Small intestine (tissue), 7 donors: ENCODE measurements at regions not wholly inside any gene's neighbourhood (a gene's known extent, or its start where the extent isn't known, plus 50 kb on each side); places are given as distances from the start of the nearest gene placed in this dataset.
"Not testable (repeated sequence)": the region's sequence is repeated elsewhere in the genome, so short reads cannot be mapped to it uniquely, and the experiment has no call there.

ENCODE experiments used
- DNase-seq, 2 donors: peaks; one replicate each; pipeline versions ENCODE4 v3.0.0 to v3.0.0-alpha.2; 2013
- FAIRE-seq: peaks from 2 replicates; lab custom pipeline; 2012; peaks lifted over from hg19 to GRCh38; lab: Jason Lieb, UNC
- H3K27ac ChIP-seq, 3 donors: one replicate each; pipeline ENCODE4 v1.5.1; 2013; ENCODE audit warnings: low read length in 2 of 3, mild to moderate bottlenecking in 2 of 3, control low read depth in 1 of 3, inconsistent platforms in 1 of 3, low read depth in 1 of 3, moderate library complexity in 1 of 3
- H3K27me3 ChIP-seq, 3 donors: one replicate each; pipeline ENCODE4 v1.6.1; 2013; ENCODE audit warnings: low read length in 3 of 3, inconsistent platforms in 1 of 3; ENCODE audit not compliant: control insufficient read depth in 3 of 3, insufficient read depth in 3 of 3
- H3K36me3 ChIP-seq, 3 donors: one replicate each; pipeline ENCODE4 v1.6.1; 2013; ENCODE audit warnings: low read length in 3 of 3, inconsistent platforms in 1 of 3, low read depth in 1 of 3, mild to moderate bottlenecking in 1 of 3, moderate library complexity in 1 of 3; ENCODE audit not compliant: control insufficient read depth in 3 of 3, insufficient read depth in 2 of 3
- H3K4me1 ChIP-seq, 3 donors: one replicate each; pipeline ENCODE4 v1.6.1; 2013; ENCODE audit warnings: low read length in 2 of 3, inconsistent platforms in 1 of 3, low read depth in 1 of 3, mild to moderate bottlenecking in 1 of 3, moderate library complexity in 1 of 3; ENCODE audit not compliant: control insufficient read depth in 3 of 3, insufficient read depth in 2 of 3
- H3K4me3 ChIP-seq, 3 donors: one replicate each; pipeline ENCODE4 v1.5.1; 2013; ENCODE audit warnings: low read length in 3 of 3, control low read depth in 1 of 3, inconsistent platforms in 1 of 3, low read depth in 1 of 3, mild to moderate bottlenecking in 1 of 3, moderate library complexity in 1 of 3
- H3K9me3 ChIP-seq, 2 donors: one replicate each; pipeline ENCODE4 v1.6.1; 2013; ENCODE audit warnings: low read depth in 1 of 2, low read length in 1 of 2; ENCODE audit not compliant: control insufficient read depth in 2 of 2, insufficient read depth in 1 of 2
- WGBS, 3 donors: extraction: QIAGEN DNeasy Blood & Tissue Kit; methylation state at CpG; one replicate each; pipeline ENCODE4 v1.1.7; 2013; 5-methylcytosine and 5-hydroxymethylcytosine counted together
- donor health status: healthy with polysubstance abuse.
- donor health status: control.
- donor health status: control.
- donor health status: Bipolar disorder and iron deficiency.
- donor health status: healthy.

- H3K4me1 ChIP-seq: peaks cover 0 to 6% (median 3%) of the 10 kb centered on the region in 3 donors
- no peaks in the 10 kb centered on the region for H3K27me3 ChIP-seq
- 36 to 56% (median 51%) methylated on average over 2 of the region's 2 CpGs for WGBS, 3 donors
- H3K36me3 ChIP-seq: no peaks in the 10 kb centered on the region
- H3K27ac ChIP-seq: no peak overlapping the region
- no peak overlapping the region for H3K4me3 ChIP-seq
- DNase-seq (peak in 1 of 2 donors; percentile 49), FAIRE-seq (no peak)
- no peaks in the 10 kb centered on the region for H3K9me3 ChIP-seq
Observed at GRCh38 chr12:59067083-59067482, 146.8 kb upstream of the LRIG3 start.

GRCh38 chr12:59066445-59066844 lies 146.1 kb upstream of the LRIG3 start:
- peak in 1 of 2 donors; percentile 4 for DNase-seq
- Histone ChIP-seq H3K27ac (no peak overlapping the region), H3K36me3 (no peaks in the 10 kb centered on the region), H3K4me3 (no peak overlapping the region), H3K27me3 (no peaks in the 10 kb centered on the region), H3K4me1 (peaks cover 0 to 6% (median 3%) of the 10 kb centered on the region in 3 donors), H3K9me3 (no peaks in the 10 kb centered on the region)
- WGBS, 3 donors: 7 to 30% (median 17%) methylated on average over 1 of the region's 1 CpG
- no peak for FAIRE-seq

DNA sequence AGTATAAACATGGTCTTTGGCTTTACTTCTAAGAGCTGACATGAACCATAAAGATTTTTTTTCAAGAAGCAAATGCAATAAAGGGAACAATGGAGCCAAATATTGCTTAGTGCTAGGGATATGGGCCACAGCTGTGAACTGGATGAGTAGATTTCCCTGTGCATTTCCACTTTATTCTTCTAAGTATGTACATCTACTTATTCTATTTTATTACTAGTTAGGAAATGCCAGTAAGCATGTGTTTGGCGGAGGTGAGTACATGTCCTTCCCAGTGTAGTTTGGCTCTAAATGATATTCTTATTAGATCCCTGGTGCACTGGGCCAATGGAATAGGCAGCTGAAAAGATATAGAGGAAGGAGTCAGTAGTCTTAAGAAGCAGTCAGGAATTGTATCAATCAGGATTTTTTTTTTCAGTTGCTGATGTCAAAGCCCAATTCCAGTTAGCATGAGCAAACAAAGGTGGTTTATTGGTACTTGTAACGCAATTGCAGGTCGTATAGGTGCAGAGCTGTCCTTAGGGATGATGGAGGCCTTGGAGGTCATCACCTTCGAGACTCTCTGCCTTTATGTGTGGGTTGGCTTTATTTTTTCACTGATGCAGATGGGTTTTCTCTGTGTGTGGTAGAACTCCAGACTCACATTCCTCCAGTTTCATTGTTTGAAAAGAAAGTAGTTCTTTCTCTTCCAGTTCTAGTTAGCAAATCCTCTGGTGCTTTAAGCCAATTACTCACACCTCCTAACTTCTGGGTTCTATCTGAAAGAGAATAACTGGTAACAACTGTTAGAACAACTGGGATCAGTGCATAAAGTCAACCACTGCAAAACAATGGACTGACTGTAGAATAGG lies 139.0 kb upstream of the LRIG3 start:
- 66 to 73% (median 71%) methylated on average over 4 of the region's 4 CpGs for WGBS, 3 donors
- FAIRE-seq (no peak), DNase-seq (no peak)
- Histone ChIP-seq H3K4me3 (no peak overlapping the region), H3K27me3 (no peaks in the 10 kb centered on the region), H3K9me3 (no peaks in the 10 kb centered on the region), H3K4me1 (peaks cover 0 to 4% (median 0%) of the 10 kb centered on the region in 3 donors), H3K27ac (no peak overlapping the region), H3K36me3 (no peaks in the 10 kb centered on the region)

DNA sequence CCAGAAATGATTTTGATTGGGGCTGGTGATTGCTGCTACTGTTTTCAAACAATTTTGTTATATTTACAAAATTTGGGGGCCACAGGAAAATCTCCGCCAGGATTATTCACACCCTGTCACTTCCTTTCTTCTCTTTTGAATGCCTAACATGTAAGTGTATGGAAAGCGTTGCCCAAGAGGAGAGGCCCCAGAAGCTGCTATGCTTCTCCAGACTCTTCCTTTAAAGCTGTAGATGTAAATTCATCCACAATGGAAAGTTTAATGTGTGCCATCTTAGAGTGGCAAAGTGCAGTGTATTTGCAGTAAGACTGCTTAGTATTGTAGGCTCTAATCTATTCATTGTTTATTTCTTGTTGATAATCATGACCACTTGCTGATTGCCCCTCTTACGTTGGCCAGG lies 136.7 kb upstream of the LRIG3 start:
- Histone ChIP-seq H3K27ac (no peak overlapping the region), H3K4me3 (no peak overlapping the region)

DNA sequence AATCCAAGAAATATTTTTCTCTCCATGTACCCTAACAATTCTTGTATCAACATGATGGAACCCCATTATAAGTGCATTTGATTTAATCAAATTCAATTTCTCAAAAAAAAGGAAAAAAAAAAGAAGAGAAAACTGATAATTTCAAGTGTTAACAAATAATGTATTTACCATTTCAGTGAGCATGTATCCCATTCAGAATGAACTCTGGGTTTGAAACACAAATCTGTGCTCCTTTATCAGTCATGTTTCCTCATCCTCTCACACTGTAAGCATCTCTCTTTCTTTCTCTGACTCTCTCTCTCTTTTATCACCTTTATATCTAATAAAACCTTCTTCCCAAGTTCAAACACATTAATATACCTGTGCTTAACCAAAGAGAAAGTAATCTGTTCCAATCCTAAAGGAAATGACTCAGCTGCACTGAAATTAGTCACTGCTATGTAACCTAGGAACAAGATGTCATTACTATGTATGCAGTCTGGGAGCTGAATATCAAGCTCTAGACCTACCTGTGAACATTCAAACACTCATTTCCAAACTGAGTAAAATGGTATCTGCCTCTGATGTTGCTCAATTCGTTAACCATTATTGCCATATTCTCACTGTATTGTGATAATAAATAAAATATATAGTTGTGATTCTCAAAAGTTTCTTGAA lies 135.0 kb upstream of the LRIG3 start:
- DNase-seq (peak; percentile 63 to 88), FAIRE-seq (no peak)

More for the DNA sequence above, 136.7 kb upstream of the LRIG3 start:
- no peak for DNase-seq
- H3K36me3 ChIP-seq: no peaks in the 10 kb centered on the region
- H3K9me3 ChIP-seq: no peaks in the 10 kb centered on the region
- H3K4me1 ChIP-seq: peaks cover 0 to 4% (median 0%) of the 10 kb centered on the region in 3 donors
- FAIRE-seq: no peak
- H3K27me3 ChIP-seq: no peaks in the 10 kb centered on the region
- WGBS, 3 donors: 87 to 91% (median 89%) methylated on average over 3 of the region's 3 CpGs

DNA sequence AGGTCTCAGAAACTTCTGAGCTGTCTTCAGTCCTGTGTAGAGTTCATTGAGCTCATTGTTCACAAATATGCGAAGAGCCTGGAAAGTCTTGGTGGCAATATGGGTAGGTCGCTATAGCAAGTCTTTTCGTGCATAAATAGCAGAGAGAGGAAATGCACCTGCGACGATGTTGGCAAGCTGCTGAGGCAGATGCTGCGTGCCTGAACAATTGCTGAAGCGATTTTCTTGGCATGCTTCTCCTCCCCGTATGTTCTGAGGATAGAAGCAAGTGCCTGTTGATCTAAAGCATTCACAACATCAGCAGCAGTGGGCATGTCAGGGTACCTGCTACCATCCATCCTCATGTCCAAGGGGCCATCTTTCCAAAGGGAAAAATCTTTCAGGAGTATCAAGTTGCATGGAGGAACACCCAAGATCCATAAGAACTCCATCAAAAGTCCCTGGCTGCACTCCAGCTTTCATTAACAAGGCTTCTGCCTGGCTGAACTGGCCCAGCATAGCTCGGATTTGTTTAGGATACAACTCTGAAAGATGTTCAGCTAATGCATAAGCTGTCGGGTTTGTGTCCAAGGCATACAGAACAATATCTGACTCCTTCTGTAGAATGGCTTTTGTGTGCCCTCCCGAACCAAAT lies 133.1 kb upstream of the LRIG3 start:
- not testable (repeated sequence) for DNase-seq, H3K36me3 ChIP-seq, H3K4me1 ChIP-seq, H3K4me3 ChIP-seq, H3K27ac ChIP-seq, H3K27me3 ChIP-seq, H3K9me3 ChIP-seq, FAIRE-seq
- 71 to 89% (median 78%) methylated on average over 11 of the region's 11 CpGs for WGBS, 3 donors

More for the DNA sequence above, 135.0 kb upstream of the LRIG3 start:
- H3K4me3 ChIP-seq: no peak overlapping the region
- no peaks in the 10 kb centered on the region for H3K27me3 ChIP-seq
- no peaks in the 10 kb centered on the region for H3K36me3 ChIP-seq
- 0 to 32% (median 2%) methylated on average over 1 of the region's 1 CpG for WGBS, 3 donors
- H3K27ac ChIP-seq: no peak overlapping the region
- no peaks in the 10 kb centered on the region for H3K9me3 ChIP-seq
- peaks cover 0 to 4% (median 0%) of the 10 kb centered on the region in 3 donors for H3K4me1 ChIP-seq

DNA sequence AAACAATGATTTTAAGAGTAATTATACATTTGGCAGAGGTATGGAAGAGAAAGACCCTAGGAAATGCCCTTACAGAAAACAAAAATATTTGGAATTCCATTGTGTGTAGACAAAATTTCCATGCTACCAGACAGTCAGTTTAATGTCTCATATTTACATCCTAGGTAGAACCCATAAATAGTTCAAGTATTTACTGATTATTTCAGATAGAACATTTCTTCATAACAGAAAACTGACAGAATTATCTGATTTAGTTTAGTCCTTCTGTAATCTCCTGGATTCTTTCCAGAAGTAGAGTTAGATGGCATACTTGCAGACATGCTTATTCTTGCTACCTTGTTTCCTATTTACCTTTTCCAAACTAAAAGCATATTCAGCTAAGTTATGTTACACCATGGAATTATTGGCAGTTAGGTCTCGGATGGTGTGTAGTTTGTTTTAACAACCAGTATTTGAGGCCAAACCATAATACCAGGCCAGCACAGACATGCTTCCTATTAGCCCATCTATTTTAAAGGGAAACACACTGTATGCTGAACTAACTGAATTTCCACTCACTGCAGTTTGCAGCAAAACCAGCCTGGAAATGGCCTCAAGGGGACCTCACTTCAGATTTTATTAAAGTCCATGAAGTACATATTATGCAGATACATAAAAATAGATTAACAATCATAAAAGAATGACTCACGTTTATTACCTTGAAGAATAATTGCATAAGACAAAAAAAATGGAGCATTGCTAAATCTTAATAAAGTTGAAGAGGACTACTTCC lies 126.6 kb upstream of the LRIG3 start:
- Histone ChIP-seq H3K4me3 (no peak overlapping the region), H3K27me3 (no peaks in the 10 kb centered on the region), H3K4me1 (no peaks in the 10 kb centered on the region), H3K9me3 (no peaks in the 10 kb centered on the region), H3K27ac (no peak overlapping the region), H3K36me3 (no peaks in the 10 kb centered on the region)
- peak; percentile 49 for FAIRE-seq
- 18 to 54% (median 37%) methylated on average over 2 of the region's 2 CpGs for WGBS, 3 donors
- DNase-seq: peak in 1 of 2 donors; percentile 39

DNA sequence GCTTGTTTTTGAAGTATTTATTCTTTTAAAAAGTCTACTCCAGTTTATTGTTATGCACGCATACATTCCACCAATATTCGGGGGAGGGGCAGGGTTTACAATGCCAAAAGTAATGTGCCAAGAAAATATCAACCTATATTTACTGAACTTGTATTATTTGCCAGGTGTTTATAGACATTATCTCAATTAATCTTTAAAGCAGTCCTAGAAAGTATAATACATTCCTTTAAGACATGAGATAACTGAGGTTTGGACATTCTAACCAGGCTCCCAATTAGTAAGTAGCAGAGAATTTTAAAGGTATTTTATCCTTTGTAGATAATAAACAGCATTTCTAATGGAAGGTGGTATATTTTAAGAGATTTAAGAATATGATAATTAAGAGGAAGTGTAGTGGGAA lies 124.5 kb upstream of the LRIG3 start:
- FAIRE-seq (no peak), DNase-seq (no peak)
- no peaks in the 10 kb centered on the region for H3K9me3 ChIP-seq
- H3K4me1 ChIP-seq: peaks cover 0 to 4% (median 0%) of the 10 kb centered on the region in 3 donors
- H3K27ac ChIP-seq: no peak overlapping the region
- no peaks in the 10 kb centered on the region for H3K36me3 ChIP-seq
- H3K4me3 ChIP-seq: no peak overlapping the region
- 55 to 73% (median 62%) methylated on average over 2 of the region's 2 CpGs for WGBS, 3 donors
- no peaks in the 10 kb centered on the region for H3K27me3 ChIP-seq
